PC-3 (cell line): ENCODE measurements at regions not wholly inside any gene's neighbourhood (a gene's known extent, or its start where the extent isn't known, plus 50 kb on each side); places are given as distances from the start of the nearest gene placed in this dataset.

Source experiments
- ATAC-seq: fragments of 200-7000 bp; cut with Tn5 transposase; 2 replicates; pipeline ENCODE4 v1.9.1; 2020; ENCODE audit warnings: mild to moderate bottlenecking, moderate library complexity
- BruUV-seq: library from RNA; stranded (reverse); fragments of 400-500 nt; replicated peaks from 2 replicates; lab custom pipeline; 2021; lab: Mats Ljungman, UMichigan
- CTCF ChIA-PET: fragments of 300-600 bp; sonication (Branson Sonifier 250); formaldehyde crosslinking; loops from one replicate; lab custom pipeline; 2022; ENCODE audit warnings: antibody characterized with exemption; lab: Charles Lee
- POLR2A ChIA-PET: fragments of 300-600 bp; sonication (Branson Sonifier 250); formaldehyde crosslinking; loops from one replicate; lab custom pipeline; 2022; ENCODE audit warnings: antibody characterized with exemption; ENCODE audit not compliant: unreplicated experiment; lab: Charles Lee
- DNase-seq: peaks from one replicate; pipeline ENCODE4 v3.0.0-alpha.2; 2015
- H2AFZ ChIP-seq: fragments of 300-600 bp; sonication (generic); 2 replicates; pipeline ENCODE4 v1.6.0; 2016; ENCODE audit warnings: antibody characterized with exemption, low read length
- H3F3A ChIP-seq: fragments of 300-600 bp; sonication (generic); one replicate; pipeline ENCODE4 v1.6.0; 2017; ENCODE audit warnings: antibody characterized with exemption, low read length, control low read depth, mild to moderate bottlenecking; ENCODE audit not compliant: unreplicated experiment
- H3K27ac ChIP-seq: fragments of 300-600 bp; sonication (generic); 2 replicates; pipeline ENCODE4 v1.5.1; 2016; ENCODE audit warnings: mild to moderate bottlenecking, low read length
- H3K27me3 ChIP-seq: fragments of 300-600 bp; sonication (generic); 2 replicates; pipeline ENCODE4 v1.6.1; 2016; ENCODE audit warnings: low read length, mixed read lengths
- H3K36me3 ChIP-seq: fragments of 300-600 bp; sonication (generic); 2 replicates; pipeline ENCODE4 v1.6.1; 2016; ENCODE audit warnings: low read depth, mixed run types, low read length, mixed read lengths
- H3K4me1 ChIP-seq: fragments of 300-600 bp; sonication (generic); 2 replicates; pipeline ENCODE4 v1.5.1; 2016; ENCODE audit warnings: low read length; ENCODE audit not compliant: insufficient read depth
- H3K4me2 ChIP-seq: fragments of 300-600 bp; sonication (generic); 2 replicates; pipeline ENCODE4 v1.6.0; 2016; ENCODE audit warnings: low read length
- H3K4me3 ChIP-seq: fragments of 300-600 bp; sonication (generic); 2 replicates; pipeline ENCODE4 v1.5.1; 2016; ENCODE audit warnings: mild to moderate bottlenecking, low read length, mixed read lengths
- H3K79me2 ChIP-seq: fragments of 300-600 bp; sonication (generic); 2 replicates; pipeline ENCODE4 v1.6.1; 2017; ENCODE audit warnings: low read length, mixed read lengths
- H3K9ac ChIP-seq: fragments of 300-600 bp; sonication (generic); 2 replicates; pipeline ENCODE4 v1.6.0; 2016; ENCODE audit warnings: mild to moderate bottlenecking, low read length
- H3K9me2 ChIP-seq: fragments of 300-600 bp; sonication (generic); replicated peaks from 2 replicates; pipeline ENCODE4 v1.6.1; 2016; ENCODE audit warnings: mixed run types, low read length, mixed read lengths
- H3K9me3 ChIP-seq: fragments of 300-600 bp; sonication (generic); 2 replicates; pipeline ENCODE4 v1.6.1; 2016; ENCODE audit warnings: low read length, mixed read lengths
- H4K20me1 ChIP-seq: fragments of 300-600 bp; sonication (generic); 2 replicates; pipeline ENCODE4 v1.6.1; 2016; ENCODE audit warnings: low read length, mixed read lengths
- EZH2 ChIP-seq: fragments of 300-600 bp; sonication (generic); IDR thresholded peaks from one replicate; pipeline ENCODE4 v1.6.1; 2017; ENCODE audit warnings: antibody characterized with exemption, mild to moderate bottlenecking, low read length; ENCODE audit not compliant: unreplicated experiment
- EZH2phosphoT487 ChIP-seq: fragments of 300-600 bp; sonication (generic); IDR thresholded peaks from 2 replicates; pipeline ENCODE4 v1.6.1; 2018; ENCODE audit warnings: mild to moderate bottlenecking, antibody characterized with exemption, low read length, borderline replicate concordance
- intact Hi-C: fragments of 100-400 bp; cut with micrococcal nuclease; formaldehyde crosslinking; loops from 2 replicates; pipeline ENCODE4 v1.9.0; 2023
- TF ChIP-seq, protein P1 (sequence below): fragments of 300-600 bp; sonication (generic); conservative IDR thresholded peaks from 2 replicates; pipeline ENCODE4 v1.5.1; 2017; ENCODE audit warnings: antibody characterized with exemption, low read depth, mild to moderate bottlenecking, low read length

- TF ChIP-seq, protein P1, sequence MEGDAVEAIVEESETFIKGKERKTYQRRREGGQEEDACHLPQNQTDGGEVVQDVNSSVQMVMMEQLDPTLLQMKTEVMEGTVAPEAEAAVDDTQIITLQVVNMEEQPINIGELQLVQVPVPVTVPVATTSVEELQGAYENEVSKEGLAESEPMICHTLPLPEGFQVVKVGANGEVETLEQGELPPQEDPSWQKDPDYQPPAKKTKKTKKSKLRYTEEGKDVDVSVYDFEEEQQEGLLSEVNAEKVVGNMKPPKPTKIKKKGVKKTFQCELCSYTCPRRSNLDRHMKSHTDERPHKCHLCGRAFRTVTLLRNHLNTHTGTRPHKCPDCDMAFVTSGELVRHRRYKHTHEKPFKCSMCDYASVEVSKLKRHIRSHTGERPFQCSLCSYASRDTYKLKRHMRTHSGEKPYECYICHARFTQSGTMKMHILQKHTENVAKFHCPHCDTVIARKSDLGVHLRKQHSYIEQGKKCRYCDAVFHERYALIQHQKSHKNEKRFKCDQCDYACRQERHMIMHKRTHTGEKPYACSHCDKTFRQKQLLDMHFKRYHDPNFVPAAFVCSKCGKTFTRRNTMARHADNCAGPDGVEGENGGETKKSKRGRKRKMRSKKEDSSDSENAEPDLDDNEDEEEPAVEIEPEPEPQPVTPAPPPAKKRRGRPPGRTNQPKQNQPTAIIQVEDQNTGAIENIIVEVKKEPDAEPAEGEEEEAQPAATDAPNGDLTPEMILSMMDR = peak; percentile 33; the same call in 1 of the 2 replicates
- no peak for TF ChIP-seq EZH2
- POLR2A ChIA-PET = no interaction called here
These were observed 1635.2 kb downstream of the PLA2G4A start for GRCh38 chr1:188463919-188464318.

GRCh38 chr1:188466539-188466938, 1637.8 kb downstream of the PLA2G4A start:
- H3K36me3 ChIP-seq = no peaks in the 10 kb centered on the region
- no peak overlapping the region for H3K4me3 ChIP-seq
- H3K9me2 ChIP-seq = no peaks in the 10 kb centered on the region
- H2AFZ ChIP-seq = no peak overlapping the region
- H3K9me3 ChIP-seq = no peaks in the 10 kb centered on the region
- no peak for DNase-seq
- BruUV-seq = no TSS peak
- no peak overlapping the region for H3K4me2 ChIP-seq
- H4K20me1 ChIP-seq = no peaks in the 10 kb centered on the region
- no peaks in the 10 kb centered on the region for H3K27me3 ChIP-seq
- POLR2A ChIA-PET = no interaction called here
- H3K79me2 ChIP-seq = no peaks in the 10 kb centered on the region
- H3F3A ChIP-seq = no peaks in the 10 kb centered on the region
- TF ChIP-seq, protein P1 = no peak
- no peak for TF ChIP-seq EZH2
- H3K4me1 ChIP-seq = no peaks in the 10 kb centered on the region
- no peak overlapping the region for H3K9ac ChIP-seq
- intact Hi-C loops = loop anchor here (10.0 kb wide), 2 partner anchors 128 to 468 kb away; no protein-coding TSS in a partner anchor
- H3K27ac ChIP-seq = no peak overlapping the region
- CTCF ChIA-PET = no interaction called here
- ATAC-seq = no peak

More at GRCh38 chr1:188463919-188464318, 1635.2 kb downstream of the PLA2G4A start:
- H3K36me3 ChIP-seq = no peaks in the 10 kb centered on the region
- DNase-seq (peak; percentile 37), ATAC-seq (peak; percentile 27; the same call in 1 of the 2 replicates)
- no peaks in the 10 kb centered on the region for H3F3A ChIP-seq
- H3K4me3 ChIP-seq = no peak overlapping the region
- no peaks in the 10 kb centered on the region for H3K4me1 ChIP-seq
- no peaks in the 10 kb centered on the region for H3K9me2 ChIP-seq
- intact Hi-C loops = loop anchor here (10.0 kb wide), 2 partner anchors 131 to 471 kb away; no protein-coding TSS in a partner anchor
- no peak overlapping the region for H3K9ac ChIP-seq
- H3K27me3 ChIP-seq = no peaks in the 10 kb centered on the region
- no peak overlapping the region for H3K4me2 ChIP-seq
- CTCF ChIA-PET = no interaction called here
- no peaks in the 10 kb centered on the region for H3K79me2 ChIP-seq
- no peaks in the 10 kb centered on the region for H4K20me1 ChIP-seq
- no peaks in the 10 kb centered on the region for H3K9me3 ChIP-seq
- no TSS peak for BruUV-seq
- no peak overlapping the region for H3K27ac ChIP-seq
- H2AFZ ChIP-seq = no peak overlapping the region

- DNase-seq = no peak
- TF ChIP-seq EZH2phosphoT487 (no peak), EZH2 (no peak)
- TF ChIP-seq, protein P1 = no peak
- CTCF ChIA-PET = no interaction called here
These were observed 1647.9 kb downstream of the PLA2G4A start for GRCh38 chr1:188476606-188477005.

More at GRCh38 chr1:188476606-188477005, 1647.9 kb downstream of the PLA2G4A start:
- BruUV-seq = no TSS peak
- no peaks in the 10 kb centered on the region for H3K4me1 ChIP-seq
- H3K9me3 ChIP-seq = no peaks in the 10 kb centered on the region
- no peak overlapping the region for H3K9ac ChIP-seq
- no peaks in the 10 kb centered on the region for H3K36me3 ChIP-seq
- H3K79me2 ChIP-seq = no peaks in the 10 kb centered on the region
- no peaks in the 10 kb centered on the region for H3F3A ChIP-seq
- POLR2A ChIA-PET = no interaction called here
- intact Hi-C loops = no loop called here
- H3K27me3 ChIP-seq = no peaks in the 10 kb centered on the region
- H3K4me3 ChIP-seq = no peak overlapping the region
- no peak overlapping the region for H3K4me2 ChIP-seq
- H3K27ac ChIP-seq = no peak overlapping the region
- H2AFZ ChIP-seq = no peak overlapping the region
- no peaks in the 10 kb centered on the region for H3K9me2 ChIP-seq
- no peaks in the 10 kb centered on the region for H4K20me1 ChIP-seq
- no peak for ATAC-seq
